ENCODE measurements at regions not wholly inside any gene's neighbourhood (a gene's known extent, or its start where the extent isn't known, plus 50 kb on each side); places are given as distances from the start of the nearest gene placed in this dataset.

- no peak for DNase-seq
These were observed 66.0 kb upstream of the FOXK1 start for GRCh38 chr7:4616116-4616515.

DNA sequence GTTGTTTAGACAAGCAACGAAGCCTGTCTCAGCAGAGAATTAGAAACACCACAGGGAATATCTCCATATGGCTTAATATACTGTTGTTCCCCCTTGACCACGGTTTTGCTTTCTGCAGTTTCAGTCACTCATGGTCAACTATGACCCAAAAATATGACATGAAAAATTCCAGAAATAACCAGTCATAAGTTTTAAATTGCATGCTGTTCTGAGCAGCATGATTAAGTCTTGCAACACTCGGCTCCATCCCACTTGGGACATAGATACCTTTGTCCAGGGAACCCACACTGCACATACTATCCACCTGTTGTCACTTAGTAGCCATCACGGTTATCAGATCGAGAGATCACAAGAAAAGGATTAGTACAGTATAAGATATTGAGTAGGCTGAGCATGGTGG, 60.7 kb upstream of the FOXK1 start:
- DNase-seq: no peak

DNA sequence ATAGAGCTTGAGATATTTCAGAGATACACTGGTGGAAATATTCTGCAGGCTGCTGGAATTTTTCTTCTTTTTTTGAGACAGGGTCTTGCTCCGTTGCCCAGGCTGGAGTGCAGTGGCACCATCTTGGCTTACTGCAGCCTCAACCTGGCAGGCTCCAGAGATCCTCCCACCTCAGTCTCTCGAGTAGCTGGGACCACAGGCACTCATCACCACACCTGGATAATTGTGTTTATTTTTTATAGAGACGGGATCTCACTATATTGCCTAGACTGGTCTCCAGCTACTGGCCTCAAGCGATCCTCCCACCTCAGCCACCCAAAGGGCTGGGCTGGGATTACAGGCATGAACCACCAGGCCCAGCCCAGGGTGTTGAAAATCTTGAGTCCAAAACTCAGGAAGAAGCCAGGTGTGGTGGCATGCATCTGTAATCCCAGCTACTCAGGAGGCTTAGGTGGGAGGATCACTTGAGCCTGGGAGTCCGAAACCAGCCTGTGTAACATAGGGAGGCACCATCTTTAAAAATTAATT, 55.7 kb upstream of the FOXK1 start:
- DNase-seq: no peak

- DNase-seq: no peak
These were observed 52.7 kb upstream of the FOXK1 start for GRCh38 chr7:4629287-4629895.

DNA sequence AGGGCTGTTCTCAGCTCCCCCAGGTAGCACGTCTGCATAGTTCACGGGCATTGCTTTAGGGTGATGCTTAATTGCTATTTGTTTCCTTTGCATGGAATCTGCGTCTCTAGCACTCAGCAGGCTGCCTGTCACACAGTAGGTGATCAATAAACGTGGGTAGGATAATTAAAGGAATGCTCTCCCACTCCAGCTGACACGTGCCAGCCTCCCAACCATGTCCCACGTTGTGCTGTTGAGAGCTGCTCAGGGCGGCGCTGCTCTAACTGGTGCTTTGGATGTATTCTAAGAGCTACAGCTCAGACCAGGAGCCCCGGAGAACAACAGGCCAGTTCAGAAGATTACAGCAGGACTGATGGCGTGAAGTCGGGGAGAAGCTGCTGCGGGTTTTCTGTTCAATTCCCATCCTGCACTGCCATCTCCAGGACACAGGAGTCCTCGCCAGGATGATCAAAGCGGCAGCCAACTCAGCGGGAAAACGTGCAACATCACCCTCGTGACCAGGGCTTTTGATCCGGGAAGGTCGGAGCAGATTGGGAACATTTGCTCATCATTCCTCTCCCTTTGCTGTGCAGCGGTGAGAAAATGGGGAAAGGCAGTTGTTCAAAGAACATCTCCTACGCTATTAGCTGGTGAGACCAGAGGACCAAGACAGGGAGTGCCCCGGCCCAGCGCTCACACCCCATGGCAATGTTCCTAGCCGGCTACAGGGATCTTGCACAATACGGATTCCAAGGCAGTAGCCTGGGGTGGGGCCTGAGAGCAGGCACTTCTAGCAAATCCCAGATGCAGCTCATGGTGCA, 50.5 kb upstream of the FOXK1 start:
- DNase-seq: peak; percentile 63
